H1 (cell line): ENCODE measurements at regions not wholly inside any gene's neighbourhood (a gene's known extent, or its start where the extent isn't known, plus 50 kb on each side); places are given as distances from the start of the nearest gene placed in this dataset.

Experiments used
- CTCF ChIP-seq, 3 experiments: IDR thresholded peaks; 1 replicate in 2 of 3; 2 replicates in 1 of 3; pipeline versions ENCODE4 v1.5.1 to v1.6.1; 2011; ENCODE audit warnings: low read length in 3 of 3, mild to moderate bottlenecking in 3 of 3, inconsistent platforms in 2 of 3, low read depth in 1 of 3, moderate library complexity in 1 of 3; ENCODE audit not compliant: insufficient read depth in 1 of 3; ENCODE audit errors: control extremely low read depth in 1 of 3
- POLR2AphosphoS5 ChIP-seq: IDR thresholded peaks from 2 replicates; pipeline ENCODE4 v1.6.1; 2011; ENCODE audit warnings: low read depth, low read length
- SUZ12 ChIP-seq: fragments of 200-600 bp; sonication (generic); IDR thresholded peaks from 2 replicates; pipeline ENCODE4 v1.6.1; 2012; ENCODE audit warnings: mild to moderate bottlenecking, inconsistent platforms, low read length, moderate library complexity, mixed read lengths
- USF2 ChIP-seq: IDR thresholded peaks from 2 replicates; pipeline ENCODE4 v1.6.1; 2011; ENCODE audit warnings: low read length, improper control_type of control experiment

- TF ChIP-seq USF2 (no peak), CTCF (IDR thresholded peaks at IDR 0.05; ENCODE audit: control extremely low read depth in 1 of 3, insufficient read depth in 1 of 3, low read depth in 1 of 3, low read length in 3 of 3) (no peak), POLR2AphosphoS5 (no peak), SUZ12 (no peak)
Measured at GRCh38 chr17:59513934-59514841, 51.2 kb upstream of the DHX40 start.
